OCI-LY1 (cell line): ENCODE measurements at regions not wholly inside any gene's neighbourhood (a gene's known extent, or its start where the extent isn't known, plus 50 kb on each side); places are given as distances from the start of the nearest gene placed in this dataset.

Experiments used
- CTCF ChIP-seq: fragments of 200-600 bp; sonication (generic), shearing (Covaris generic); IDR thresholded peaks from 2 replicates; pipeline ENCODE4 v1.5.1; 2017; ENCODE audit warnings: mild to moderate bottlenecking, antibody characterized with exemption, low read length, moderate library complexity, mixed read lengths
- EZH2 ChIP-seq: fragments of 200-600 bp; sonication (generic), shearing (Covaris generic); IDR thresholded peaks from 2 replicates; pipeline ENCODE4 v1.8.0; 2017; ENCODE audit warnings: borderline replicate concordance, mixed run types, mild to moderate bottlenecking, antibody characterized with exemption, low read length, moderate library complexity, mixed read lengths

DNA sequence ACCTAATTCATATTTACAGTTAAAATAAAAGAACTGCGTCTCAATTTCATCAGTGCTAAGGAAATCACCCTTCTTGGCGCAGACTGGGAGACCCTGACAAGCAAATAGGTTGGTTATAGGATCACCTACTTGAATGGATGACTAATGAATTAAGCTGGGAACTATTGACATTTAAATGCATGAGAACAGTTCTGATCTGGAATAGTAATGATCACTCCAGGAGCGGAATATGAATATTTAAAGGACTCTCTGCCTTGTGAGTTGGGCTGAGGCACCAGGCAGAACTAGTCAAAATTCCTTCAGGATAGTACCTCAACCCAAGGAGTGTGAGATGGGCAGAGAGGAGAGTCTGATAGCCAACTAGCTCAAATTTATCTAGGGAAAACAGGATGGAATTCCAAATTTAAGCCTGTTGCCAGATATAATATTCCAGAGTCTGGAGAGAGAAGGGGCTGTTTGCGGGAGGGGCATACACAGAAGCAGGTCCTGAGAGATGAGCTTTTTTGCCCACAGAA is 364.4 kb downstream of the CSNK1G3 start:
- TF ChIP-seq CTCF, result no peak
- no peak for TF ChIP-seq EZH2
